ENCODE measurements at regions not wholly inside any gene's neighbourhood (a gene's known extent, or its start where the extent isn't known, plus 50 kb on each side); places are given as distances from the start of the nearest gene placed in this dataset.
"Not testable (repeated sequence)": the region's sequence is repeated elsewhere in the genome, so short reads cannot be mapped to it uniquely, and the experiment has no call there.

DNA sequence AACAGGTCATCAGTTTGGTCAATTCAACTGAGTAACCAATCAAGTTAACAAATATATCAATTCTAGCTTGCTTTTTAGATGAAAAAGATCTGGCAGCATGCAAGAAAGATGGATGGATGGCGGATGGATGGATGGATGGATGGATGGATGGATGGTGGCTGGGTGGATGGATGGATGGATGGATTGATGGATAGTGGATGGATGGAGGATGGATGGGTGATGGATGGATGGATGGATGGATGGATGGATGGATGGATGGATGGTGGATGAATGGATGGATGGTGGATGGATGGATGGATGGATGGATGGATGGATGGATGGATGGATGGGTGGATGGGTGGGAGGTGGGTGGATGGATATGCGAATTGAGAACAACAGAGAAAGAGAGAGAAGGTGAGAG lies 303.7 kb upstream of the IGF1R start:
- TF ChIP-seq POLR2AphosphoS5 (IDR thresholded peaks at IDR 0.05): no peak
- TF ChIP-seq, protein P1, sequence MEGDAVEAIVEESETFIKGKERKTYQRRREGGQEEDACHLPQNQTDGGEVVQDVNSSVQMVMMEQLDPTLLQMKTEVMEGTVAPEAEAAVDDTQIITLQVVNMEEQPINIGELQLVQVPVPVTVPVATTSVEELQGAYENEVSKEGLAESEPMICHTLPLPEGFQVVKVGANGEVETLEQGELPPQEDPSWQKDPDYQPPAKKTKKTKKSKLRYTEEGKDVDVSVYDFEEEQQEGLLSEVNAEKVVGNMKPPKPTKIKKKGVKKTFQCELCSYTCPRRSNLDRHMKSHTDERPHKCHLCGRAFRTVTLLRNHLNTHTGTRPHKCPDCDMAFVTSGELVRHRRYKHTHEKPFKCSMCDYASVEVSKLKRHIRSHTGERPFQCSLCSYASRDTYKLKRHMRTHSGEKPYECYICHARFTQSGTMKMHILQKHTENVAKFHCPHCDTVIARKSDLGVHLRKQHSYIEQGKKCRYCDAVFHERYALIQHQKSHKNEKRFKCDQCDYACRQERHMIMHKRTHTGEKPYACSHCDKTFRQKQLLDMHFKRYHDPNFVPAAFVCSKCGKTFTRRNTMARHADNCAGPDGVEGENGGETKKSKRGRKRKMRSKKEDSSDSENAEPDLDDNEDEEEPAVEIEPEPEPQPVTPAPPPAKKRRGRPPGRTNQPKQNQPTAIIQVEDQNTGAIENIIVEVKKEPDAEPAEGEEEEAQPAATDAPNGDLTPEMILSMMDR (IDR thresholded peaks at IDR 0.05 in 8 of 11, conservative IDR thresholded peaks at IDR 0.05 in 3 of 11): no peak
- TF ChIP-seq POLR2A (IDR thresholded peaks at IDR 0.05): no peak
- Histone ChIP-seq H3K27me3 (replicated peaks in 1 of 7) (no peaks in the 10 kb centered on the region), H3K4me3 (no peak overlapping the region), H3K9me3 (peaks cover 0 to 2% (median 0%) of the 10 kb centered on the region in 8 donors), H3K4me1 (no peaks in the 10 kb centered on the region), H3K36me3 (no peaks in the 10 kb centered on the region), H3K27ac (no peak overlapping the region)
- intact Hi-C loops (cut with DNase I; ENCODE audit: low total_unique reads): no loop called here
- no peak for DNase-seq
- WGBS, 5 donors: 72 to 88% (median 77%) methylated on average over 2 of the region's 2 CpGs

DNA sequence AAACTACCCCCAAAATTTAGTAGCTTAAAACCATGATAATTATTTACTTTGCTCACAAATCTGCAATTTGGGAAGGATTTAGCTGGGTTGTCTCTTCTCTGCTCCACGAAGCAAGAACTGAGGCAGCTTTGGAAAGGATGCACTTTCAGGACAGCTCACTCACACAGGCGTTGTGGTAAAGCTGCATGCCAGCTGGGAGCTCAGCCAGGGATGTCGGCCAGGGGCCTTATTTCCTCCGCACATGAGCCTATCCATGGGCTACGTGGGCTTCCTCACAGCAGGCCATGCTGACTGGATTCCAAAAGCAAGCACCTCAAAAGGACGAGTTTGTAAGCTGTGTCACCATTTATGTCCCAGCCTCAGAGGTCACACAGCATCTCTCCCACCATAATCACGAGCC lies 301.3 kb upstream of the IGF1R start:
- no peaks in the 10 kb centered on the region for H3K4me1 ChIP-seq
- no peaks in the 10 kb centered on the region for H3K9me3 ChIP-seq
- H3K4me3 ChIP-seq: no peak overlapping the region
- H3K36me3 ChIP-seq: no peaks in the 10 kb centered on the region
- TF ChIP-seq POLR2A (IDR thresholded peaks at IDR 0.05) (no peak), POLR2AphosphoS5 (IDR thresholded peaks at IDR 0.05) (no peak)
- TF ChIP-seq, protein P1 (IDR thresholded peaks at IDR 0.05 in 8 of 11, conservative IDR thresholded peaks at IDR 0.05 in 3 of 11): no peak
- H3K27ac ChIP-seq: no peak overlapping the region
- WGBS, 5 donors: 58 to 70% (median 68%) methylated on average over 7 of the region's 7 CpGs
- H3K27me3 ChIP-seq (replicated peaks in 1 of 7): no peaks in the 10 kb centered on the region
- no peak for DNase-seq
- intact Hi-C loops (cut with DNase I; ENCODE audit: low total_unique reads): no loop called here

DNA sequence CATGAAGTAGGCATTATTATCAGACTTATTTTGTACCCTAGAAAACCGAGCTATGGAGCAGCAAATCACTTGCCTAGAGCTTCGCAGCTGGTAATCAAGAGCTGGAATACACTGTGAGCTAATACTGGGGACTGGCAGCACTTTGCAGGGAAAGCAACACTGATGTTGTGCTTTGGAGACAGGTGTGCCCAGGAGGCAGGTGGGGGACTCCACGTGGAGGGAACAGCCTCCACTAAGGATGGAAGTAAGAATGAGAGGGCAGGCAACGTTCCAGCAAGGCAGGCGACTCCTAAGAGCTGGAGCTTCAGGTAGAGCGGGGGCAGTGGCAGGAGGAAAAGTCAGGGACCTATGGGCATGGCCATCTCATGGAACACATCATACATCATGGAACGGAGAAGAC lies 300.5 kb upstream of the IGF1R start:
- H3K9me3 ChIP-seq: no peaks in the 10 kb centered on the region
- H3K36me3 ChIP-seq: no peaks in the 10 kb centered on the region
- WGBS, 5 donors: 69 to 82% (median 77%) methylated on average over 7 of the region's 7 CpGs
- no peak overlapping the region for H3K4me3 ChIP-seq
- H3K4me1 ChIP-seq: no peaks in the 10 kb centered on the region
- intact Hi-C loops (cut with DNase I; ENCODE audit: low total_unique reads): no loop called here
- no peak for TF ChIP-seq POLR2AphosphoS5 (IDR thresholded peaks at IDR 0.05)
- no peak for TF ChIP-seq POLR2A (IDR thresholded peaks at IDR 0.05)
- TF ChIP-seq, protein P1 (IDR thresholded peaks at IDR 0.05 in 8 of 11, conservative IDR thresholded peaks at IDR 0.05 in 3 of 11): no peak
- H3K27me3 ChIP-seq (replicated peaks in 1 of 7): no peaks in the 10 kb centered on the region
- no peak overlapping the region for H3K27ac ChIP-seq
- no peak for DNase-seq

DNA sequence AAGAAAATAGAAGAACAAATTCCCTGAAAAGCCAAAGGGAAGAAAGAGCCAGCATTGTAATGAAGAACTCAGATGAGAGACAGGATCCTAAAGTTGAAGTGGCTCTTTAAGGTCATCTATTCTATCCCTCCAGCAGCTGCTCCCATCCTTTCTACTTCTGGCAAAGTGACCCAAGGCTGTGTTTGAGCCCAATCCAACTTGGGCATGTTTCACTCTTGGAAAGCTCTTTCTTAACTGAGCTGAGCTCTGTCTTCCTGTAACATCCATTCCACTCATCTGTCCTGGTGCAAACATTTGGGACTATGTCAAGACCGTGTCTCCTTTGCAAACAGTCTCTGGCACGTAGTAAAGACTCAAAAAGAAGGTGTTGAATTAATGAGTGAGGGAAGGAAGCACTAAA lies 298.1 kb upstream of the IGF1R start:
- no peak overlapping the region for H3K4me3 ChIP-seq
- TF ChIP-seq POLR2AphosphoS5 (IDR thresholded peaks at IDR 0.05) (no peak), POLR2A (IDR thresholded peaks at IDR 0.05) (no peak)
- TF ChIP-seq, protein P1 (IDR thresholded peaks at IDR 0.05 in 8 of 11, conservative IDR thresholded peaks at IDR 0.05 in 3 of 11): no peak
- no peak for DNase-seq
- H3K27me3 ChIP-seq (replicated peaks in 1 of 7): no peaks in the 10 kb centered on the region
- 39 to 62% (median 60%) methylated on average over 2 of the region's 2 CpGs for WGBS, 5 donors
- no peaks in the 10 kb centered on the region for H3K36me3 ChIP-seq
- H3K4me1 ChIP-seq: no peaks in the 10 kb centered on the region
- H3K9me3 ChIP-seq: no peaks in the 10 kb centered on the region
- intact Hi-C loops (cut with DNase I; ENCODE audit: low total_unique reads): no loop called here
- no peak overlapping the region for H3K27ac ChIP-seq

DNA sequence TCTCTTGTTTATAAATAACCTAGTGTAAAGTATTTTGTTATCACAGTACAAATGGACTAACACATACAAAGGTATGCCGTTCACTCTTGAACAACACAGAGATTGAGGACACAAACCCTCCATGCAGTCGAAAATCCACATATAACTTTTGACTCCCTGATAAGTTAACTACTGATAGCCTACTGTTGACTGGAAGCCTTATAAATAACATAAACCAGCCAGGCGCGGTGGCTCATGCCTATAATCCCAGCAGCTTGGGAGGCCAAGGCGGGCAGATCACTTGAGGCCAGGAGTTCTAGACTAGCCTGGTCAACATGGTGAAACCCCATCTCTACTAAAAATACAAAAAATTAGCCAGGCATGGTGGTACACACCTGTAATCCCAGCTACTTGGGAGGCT lies 290.1 kb upstream of the IGF1R start:
- H3K36me3 ChIP-seq; H3K4me1 ChIP-seq; DNase-seq; intact Hi-C loops (cut with DNase I; ENCODE audit: low total_unique reads); H3K27ac ChIP-seq; H3K27me3 ChIP-seq (replicated peaks in 1 of 7); H3K4me3 ChIP-seq: not testable (repeated sequence)
- H3K9me3 ChIP-seq: peaks cover 0 to 10% (median 2%) of the 10 kb centered on the region in 8 donors
- 90 to 99% (median 94%) methylated on average over 5 of the region's 5 CpGs for WGBS, 5 donors

All from spleen (tissue), 11 donors.